H9 (cell line): ENCODE measurements at regions not wholly inside any gene's neighbourhood (a gene's known extent, or its start where the extent isn't known, plus 50 kb on each side); places are given as distances from the start of the nearest gene placed in this dataset.
"Not testable (repeated sequence)": the region's sequence is repeated elsewhere in the genome, so short reads cannot be mapped to it uniquely, and the experiment has no call there.

Experiments
- DNase-seq: peaks from one replicate; pipeline ENCODE4 v3.0.0-alpha.2; 2017
- H2AFZ ChIP-seq: one replicate; pipeline ENCODE4 v1.6.1; 2013; ENCODE audit warnings: mild to moderate bottlenecking, low read length, control low read depth, moderate library complexity
- H2AK5ac ChIP-seq: 2 replicates; pipeline ENCODE4 v1.6.1; 2013; ENCODE audit warnings: low read length, control low read depth, mixed read lengths; ENCODE audit not compliant: insufficient read length
- H2BK120ac ChIP-seq: one replicate; pipeline ENCODE4 v1.6.1; 2013; ENCODE audit warnings: low read depth, mild to moderate bottlenecking, low read length, control low read depth, inconsistent platforms; ENCODE audit not compliant: poor library complexity, severe bottlenecking
- H2BK12ac ChIP-seq: 2 replicates; pipeline ENCODE4 v1.6.1; 2013; ENCODE audit warnings: low read length, control low read depth, mixed read lengths, low read depth; ENCODE audit not compliant: insufficient read length
- H2BK15ac ChIP-seq: 2 replicates; pipeline ENCODE4 v1.6.1; 2013; ENCODE audit warnings: low read depth, low read length, control low read depth
- H2BK20ac ChIP-seq: one replicate; pipeline ENCODE4 v1.6.1; 2013; ENCODE audit warnings: low read depth, mild to moderate bottlenecking, low read length, control low read depth, inconsistent platforms; ENCODE audit not compliant: poor library complexity, severe bottlenecking
- H2BK5ac ChIP-seq: 2 replicates; pipeline ENCODE4 v1.6.1; 2013; ENCODE audit warnings: low read length, control low read depth, mixed read lengths; ENCODE audit not compliant: insufficient read length
- H3K14ac ChIP-seq: 2 replicates; pipeline ENCODE4 v1.6.1; 2013; ENCODE audit warnings: low read length, control low read depth; ENCODE audit not compliant: insufficient read depth
- H3K18ac ChIP-seq: 2 replicates; pipeline ENCODE4 v1.6.1; 2013; ENCODE audit warnings: low read depth, mild to moderate bottlenecking, mixed read lengths, low read length, control low read depth; ENCODE audit not compliant: insufficient read length
- H3K23ac ChIP-seq: 2 replicates; pipeline ENCODE4 v1.6.1; 2013; ENCODE audit warnings: low read length, control low read depth, mixed read lengths, low read depth; ENCODE audit not compliant: insufficient read length
- H3K23me2 ChIP-seq: 2 replicates; pipeline ENCODE4 v1.6.1; 2013; ENCODE audit warnings: low read depth, mild to moderate bottlenecking, mixed read lengths, low read length, control low read depth; ENCODE audit not compliant: insufficient read length, poor library complexity, severe bottlenecking
- H3K27ac ChIP-seq: 2 replicates; pipeline ENCODE4 v1.5.1; 2013; ENCODE audit warnings: low read length, control low read depth, mixed read lengths, low read depth; ENCODE audit not compliant: insufficient read length
- H3K27me3 ChIP-seq: 2 replicates; pipeline ENCODE4 v1.6.1; 2013; ENCODE audit warnings: low read length, control low read depth, inconsistent platforms; ENCODE audit not compliant: insufficient read depth
- H3K4ac ChIP-seq: 2 replicates; pipeline ENCODE4 v1.6.1; 2013; ENCODE audit warnings: low read depth, mild to moderate bottlenecking, control low read depth, inconsistent platforms, low read length, moderate library complexity
- H3K4me1 ChIP-seq: 2 replicates; pipeline ENCODE4 v1.6.1; 2013; ENCODE audit warnings: low read length, control low read depth, inconsistent platforms; ENCODE audit not compliant: insufficient read depth
- H3K4me2 ChIP-seq: 2 replicates; pipeline ENCODE4 v1.6.1; 2013; ENCODE audit warnings: low read length, control low read depth, mixed read lengths; ENCODE audit not compliant: insufficient read length, insufficient read depth
- H3K56ac ChIP-seq: 2 replicates; pipeline ENCODE4 v1.6.1; 2013; ENCODE audit warnings: low read depth, mild to moderate bottlenecking, mixed read lengths, low read length, control low read depth; ENCODE audit not compliant: insufficient read length
- H3K79me1 ChIP-seq: 2 replicates; pipeline ENCODE4 v1.6.1; 2013; ENCODE audit warnings: low read depth, mild to moderate bottlenecking, moderate library complexity, low read length, control low read depth, inconsistent platforms; ENCODE audit not compliant: insufficient read depth, poor library complexity, severe bottlenecking
- H3K79me2 ChIP-seq: 2 replicates; pipeline ENCODE4 v1.6.1; 2013; ENCODE audit warnings: low read length, control low read depth, inconsistent platforms; ENCODE audit not compliant: insufficient read depth
- H3K9ac ChIP-seq: 2 replicates; pipeline ENCODE4 v1.6.1; 2013; ENCODE audit warnings: low read length, control low read depth, mixed read lengths; ENCODE audit not compliant: insufficient read length; ENCODE audit errors: extremely low read depth
- H3K9me3 ChIP-seq: one replicate; pipeline ENCODE4 v1.6.1; 2013; ENCODE audit warnings: low read depth, low read length, inconsistent platforms; ENCODE audit not compliant: control insufficient read depth
- H3T11ph ChIP-seq: one replicate; pipeline ENCODE4 v1.6.1; 2013; ENCODE audit warnings: mild to moderate bottlenecking, low read length, control low read depth, inconsistent platforms
- H4K20me1 ChIP-seq: one replicate; pipeline ENCODE4 v1.6.1; 2013; ENCODE audit not compliant: control insufficient read depth, insufficient read length, insufficient read depth
- H4K5ac ChIP-seq: 2 replicates; pipeline ENCODE4 v1.6.1; 2013; ENCODE audit warnings: low read depth, mild to moderate bottlenecking, mixed read lengths, low read length, control low read depth; ENCODE audit not compliant: insufficient read length
- H4K8ac ChIP-seq: replicated peaks from 2 replicates; pipeline ENCODE4 v1.6.1; 2013; ENCODE audit warnings: low read length, control low read depth, mixed read lengths, low read depth; ENCODE audit not compliant: insufficient read length
- H4K91ac ChIP-seq: 2 replicates; pipeline ENCODE4 v1.6.1; 2013; ENCODE audit warnings: low read depth, mild to moderate bottlenecking, moderate library complexity, mixed read lengths, low read length, control low read depth; ENCODE audit not compliant: insufficient read length
- H3K27ac Mint-ChIP-seq, 3 experiments: 2 replicates in 2 of 3; 3 replicates in 1 of 3; pipeline ENCODE4 v1.8.0; 2020 to 2021; ENCODE audit warnings: mixed read lengths in 3 of 3, mild to moderate bottlenecking in 1 of 3, moderate library complexity in 1 of 3
- H3K27me3 Mint-ChIP-seq: 2 replicates; pipeline ENCODE4 v1.8.0; 2021; ENCODE audit warnings: low read depth, mild to moderate bottlenecking, moderate library complexity, mixed read lengths
- H3K36me3 Mint-ChIP-seq, 3 experiments: 2 replicates in 2 of 3; 3 replicates in 1 of 3; pipeline ENCODE4 v1.8.0; 2020 to 2021; ENCODE audit warnings: low read depth in 3 of 3, mixed read lengths in 3 of 3; ENCODE audit not compliant: insufficient read depth in 1 of 3
- H3K4me1 Mint-ChIP-seq, 2 experiments: 2 replicates each; pipeline ENCODE4 v1.8.0; 2020; ENCODE audit warnings: mixed read lengths in 2 of 2
- H3K4me3 Mint-ChIP-seq, 2 experiments: 2 replicates in 1 of 2; 3 replicates in 1 of 2; pipeline ENCODE4 v1.8.0; 2020 to 2021; ENCODE audit warnings: mild to moderate bottlenecking in 2 of 2, mixed read lengths in 2 of 2, moderate library complexity in 1 of 2
- H3K9me3 Mint-ChIP-seq, 2 experiments: 2 replicates in 1 of 2; 3 replicates in 1 of 2; pipeline ENCODE4 v1.8.0; 2020; ENCODE audit warnings: mild to moderate bottlenecking in 2 of 2, mixed read lengths in 2 of 2, moderate library complexity in 1 of 2
- WGBS: extraction: QIAGEN DNeasy Blood & Tissue Kit; methylation state at CpG from one replicate; pipeline ENCODE4 v1.1.7; 2013; ENCODE audit warnings: missing lambda C conversion rate, low lambda C conversion rate, mixed read lengths; ENCODE audit not compliant: insufficient read length; ENCODE audit errors: extremely low coverage; 5-methylcytosine and 5-hydroxymethylcytosine counted together

- H2BK120ac ChIP-seq, H3K4me3 Mint-ChIP-seq, H3K4me1 ChIP-seq, H2BK20ac ChIP-seq, H4K91ac ChIP-seq, H2BK15ac ChIP-seq, H3K79me2 ChIP-seq, H2AFZ ChIP-seq, H3K36me3 Mint-ChIP-seq, H3K14ac ChIP-seq, H3K27me3 Mint-ChIP-seq, H3K4ac ChIP-seq, DNase-seq, H2AK5ac ChIP-seq, H3K56ac ChIP-seq, H3K4me2 ChIP-seq, H2BK12ac ChIP-seq, H3K9ac ChIP-seq, H4K8ac ChIP-seq, H3K9me3 ChIP-seq, H3K23me2 ChIP-seq, H4K20me1 ChIP-seq, H3K18ac ChIP-seq, H3K27ac Mint-ChIP-seq, H3K79me1 ChIP-seq, H3K27ac ChIP-seq, H2BK5ac ChIP-seq, H3T11ph ChIP-seq, H3K23ac ChIP-seq, H3K4me1 Mint-ChIP-seq, H3K27me3 ChIP-seq, H4K5ac ChIP-seq: not testable (repeated sequence)
- WGBS: no CpG with 5 or more reads among the region's 1 CpG
- H3K9me3 Mint-ChIP-seq: peaks cover 20 to 34% of the 10 kb centered on the region in 2 experiments
These were observed 1606.8 kb downstream of the RPIA start for GRCh38 chr2:90298126-90298755.

GRCh38 chr2:90298983-90299382 lies 1607.5 kb downstream of the RPIA start:
- H3K4me1 ChIP-seq, H2BK120ac ChIP-seq, H3K9me3 ChIP-seq, H3T11ph ChIP-seq, H2BK20ac ChIP-seq, H3K4ac ChIP-seq, H3K18ac ChIP-seq, H3K4me3 Mint-ChIP-seq, DNase-seq, H3K9ac ChIP-seq, H2AFZ ChIP-seq, H4K5ac ChIP-seq, H2BK15ac ChIP-seq, H4K8ac ChIP-seq, H3K27me3 ChIP-seq, H4K91ac ChIP-seq, H3K23me2 ChIP-seq, H3K36me3 Mint-ChIP-seq, H4K20me1 ChIP-seq, H3K79me2 ChIP-seq, H3K23ac ChIP-seq, H3K27ac Mint-ChIP-seq, H2AK5ac ChIP-seq, H2BK5ac ChIP-seq, H3K79me1 ChIP-seq, H3K14ac ChIP-seq, H3K4me2 ChIP-seq, H3K56ac ChIP-seq, H2BK12ac ChIP-seq, H3K27me3 Mint-ChIP-seq, H3K27ac ChIP-seq, H3K4me1 Mint-ChIP-seq: not testable (repeated sequence)
- peaks cover 20 to 30% of the 10 kb centered on the region in 2 experiments for H3K9me3 Mint-ChIP-seq
- no CpG with 5 or more reads among the region's 5 CpGs for WGBS
